GM18909 (cell line): ENCODE measurements at regions not wholly inside any gene's neighbourhood (a gene's known extent, or its start where the extent isn't known, plus 50 kb on each side); places are given as distances from the start of the nearest gene placed in this dataset.

Source experiments
- ATAC-seq: cut with Tn5 transposase; IDR thresholded peaks from one replicate; pipeline ENCODE4 v1.9.1; 2021; ENCODE audit warnings: mild to moderate bottlenecking; ENCODE audit not compliant: unreplicated experiment, poor library complexity

GRCh38 chr18:61203151-61203550 lies 130.1 kb upstream of the CDH20 start:
- no peak for ATAC-seq

GRCh38 chr18:61209801-61210200 lies 123.4 kb upstream of the CDH20 start:
- no peak for ATAC-seq

- no peak for ATAC-seq
Measured at GRCh38 chr18:61216051-61216450, 117.2 kb upstream of the CDH20 start.

GRCh38 chr18:61222206-61222605 lies 111.0 kb upstream of the CDH20 start:
- no peak for ATAC-seq

GRCh38 chr18:61225336-61225735 lies 107.9 kb upstream of the CDH20 start:
- no peak for ATAC-seq

- no peak for ATAC-seq
Measured at GRCh38 chr18:61236356-61237057, 96.7 kb upstream of the CDH20 start.

GRCh38 chr18:61237529-61237928 lies 95.7 kb upstream of the CDH20 start:
- no peak for ATAC-seq

GRCh38 chr18:61239051-61239450 lies 94.2 kb upstream of the CDH20 start:
- ATAC-seq, result no peak

GRCh38 chr18:61241260-61241853 lies 91.9 kb upstream of the CDH20 start:
- ATAC-seq, result no peak

GRCh38 chr18:61244632-61245031 lies 88.6 kb upstream of the CDH20 start:
- no peak for ATAC-seq

GRCh38 chr18:61245276-61245675 lies 88.0 kb upstream of the CDH20 start:
- ATAC-seq, result no peak

GRCh38 chr18:61248589-61248988 lies 84.6 kb upstream of the CDH20 start:
- no peak for ATAC-seq

- ATAC-seq, result no peak
Measured at GRCh38 chr18:61256291-61256690, 76.9 kb upstream of the CDH20 start.

- ATAC-seq, result no peak
Measured at GRCh38 chr18:61261870-61262269, 71.4 kb upstream of the CDH20 start.

GRCh38 chr18:61272793-61273192 lies 60.4 kb upstream of the CDH20 start:
- no peak for ATAC-seq

GRCh38 chr18:61273533-61273932 lies 59.7 kb upstream of the CDH20 start:
- ATAC-seq, result no peak

- ATAC-seq, result no peak
Measured at GRCh38 chr18:61274416-61274960, 58.7 kb upstream of the CDH20 start.

- ATAC-seq, result no peak
Measured at GRCh38 chr18:61277808-61278207, 55.4 kb upstream of the CDH20 start.

GRCh38 chr18:61281431-61281830 lies 51.8 kb upstream of the CDH20 start:
- ATAC-seq, result no peak

GRCh38 chr18:61282926-61283325 lies 50.3 kb upstream of the CDH20 start:
- ATAC-seq, result no peak
